ENCODE measurements at regions not wholly inside any gene's neighbourhood (a gene's known extent, or its start where the extent isn't known, plus 50 kb on each side); places are given as distances from the start of the nearest gene placed in this dataset.

DNA sequence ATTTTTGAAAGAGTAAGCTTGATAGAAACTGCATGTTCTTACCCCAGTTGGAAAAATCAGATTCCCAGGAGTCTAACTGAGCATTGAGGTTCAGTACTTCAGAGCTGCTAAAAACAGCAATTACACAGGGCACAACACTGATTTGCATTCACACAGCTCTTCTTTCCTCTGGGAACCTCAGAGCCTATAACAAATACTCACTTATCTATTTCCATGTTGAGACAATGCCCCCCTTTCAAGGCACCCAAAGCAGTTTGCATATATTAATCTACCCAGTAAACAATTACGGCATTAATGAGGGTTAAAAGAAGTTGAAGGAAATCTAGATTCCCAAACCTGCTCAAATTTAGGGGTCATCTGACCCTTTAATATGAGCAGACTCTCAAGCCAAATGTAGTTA is 126.9 kb upstream of the SLC35F3 start:
- H2AFZ ChIP-seq (replicated peaks): no peak overlapping the region
- peaks cover 9% of the 10 kb centered on the region for H3K9me3 Mint-ChIP-seq
- DNase-seq (ENCODE audit: low spot score): no peak
- H3K36me3 Mint-ChIP-seq: no peaks in the 10 kb centered on the region
- H3K4me2 ChIP-seq: no peak overlapping the region
- no peak overlapping the region for H3K4me3 Mint-ChIP-seq
- H3K9me3 ChIP-seq (ENCODE audit: low read depth): peaks cover 12% of the 10 kb centered on the region
- no peak overlapping the region for H3K27ac Mint-ChIP-seq
- no peak overlapping the region for H3K27ac ChIP-seq
- peaks cover 6% of the 10 kb centered on the region for H3K27me3 Mint-ChIP-seq (ENCODE audit: insufficient read depth, low read depth)
- no peaks in the 10 kb centered on the region for H3K4me1 Mint-ChIP-seq
- TF ChIP-seq CTCF (IDR thresholded peaks at IDR 0.05) (no peak), EZH2phosphoT487 (IDR thresholded peaks at IDR 0.05) (no peak), EZH2 (IDR thresholded peaks at IDR 0.05) (no peak)
- H3K79me2 ChIP-seq (ENCODE audit: low read depth): no peaks in the 10 kb centered on the region
- H3K4me3 ChIP-seq: no peak overlapping the region
- no peaks in the 10 kb centered on the region for H3F3A ChIP-seq (ENCODE audit: low read depth)
- no peaks in the 10 kb centered on the region for H4K20me1 ChIP-seq (ENCODE audit: low read depth)
- no peaks in the 10 kb centered on the region for H3K27me3 ChIP-seq
- H3K4me1 ChIP-seq: no peaks in the 10 kb centered on the region
- no peak overlapping the region for H3K9ac ChIP-seq
- no peaks in the 10 kb centered on the region for H3K36me3 ChIP-seq

GRCh38 chr1:233780049-233780448 is 124.4 kb upstream of the SLC35F3 start:
- Histone ChIP-seq H3K79me2 (ENCODE audit: low read depth) (no peaks in the 10 kb centered on the region), H3K4me3 (no peak overlapping the region), H2AFZ (replicated peaks) (no peak overlapping the region), H3K36me3 (no peaks in the 10 kb centered on the region), H3K9me3 (ENCODE audit: low read depth) (peaks cover 8% of the 10 kb centered on the region), H3K4me2 (no peak overlapping the region), H3K27me3 (no peaks in the 10 kb centered on the region), H4K20me1 (ENCODE audit: low read depth) (no peaks in the 10 kb centered on the region), H3K27ac (no peak overlapping the region), H3F3A (ENCODE audit: low read depth) (no peaks in the 10 kb centered on the region), H3K9ac (no peak overlapping the region), H3K4me1 (no peaks in the 10 kb centered on the region)
- no peak overlapping the region for H3K27ac Mint-ChIP-seq
- no peaks in the 10 kb centered on the region for H3K36me3 Mint-ChIP-seq
- H3K4me1 Mint-ChIP-seq: no peaks in the 10 kb centered on the region
- H3K27me3 Mint-ChIP-seq (ENCODE audit: insufficient read depth, low read depth): peaks cover 4% of the 10 kb centered on the region
- TF ChIP-seq CTCF (IDR thresholded peaks at IDR 0.05) (no peak), EZH2 (IDR thresholded peaks at IDR 0.05) (no peak), EZH2phosphoT487 (IDR thresholded peaks at IDR 0.05) (no peak)
- H3K9me3 Mint-ChIP-seq: peaks cover 9% of the 10 kb centered on the region
- no peak for DNase-seq (ENCODE audit: low spot score)
- no peak overlapping the region for H3K4me3 Mint-ChIP-seq

DNA sequence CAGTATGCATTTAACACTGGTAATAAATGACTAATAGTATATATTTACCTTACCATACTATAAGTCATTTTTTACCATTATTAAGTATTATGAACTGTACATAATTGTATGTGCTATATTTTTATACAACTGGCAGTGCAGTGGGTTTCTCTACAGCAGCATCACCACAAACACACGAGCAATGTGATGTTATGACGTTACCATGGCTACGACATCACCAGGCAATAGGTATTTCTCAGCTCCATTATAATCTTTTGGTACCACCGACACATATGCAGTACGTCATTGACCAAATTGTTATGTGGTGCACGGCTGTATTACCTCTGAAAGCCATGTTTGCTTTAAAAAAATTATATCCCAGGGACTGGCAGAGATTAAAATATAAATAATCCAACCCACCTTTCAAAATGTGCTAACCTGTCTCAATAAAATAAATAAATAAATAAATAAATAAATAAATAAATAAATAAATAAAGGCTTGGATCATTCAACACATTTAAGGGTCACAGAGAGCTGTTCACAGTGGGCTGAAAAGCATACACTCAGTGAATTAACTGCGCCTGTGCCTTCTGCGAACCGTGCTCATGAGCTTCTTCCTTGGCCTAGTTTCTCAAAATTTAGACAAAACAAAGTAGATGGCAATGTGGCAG is 121.4 kb upstream of the SLC35F3 start:
- no peak overlapping the region for H3K4me3 Mint-ChIP-seq
- H3K9ac ChIP-seq: no peak overlapping the region
- H3K27me3 ChIP-seq: no peaks in the 10 kb centered on the region
- H3K4me2 ChIP-seq: no peak overlapping the region
- H4K20me1 ChIP-seq (ENCODE audit: low read depth): no peaks in the 10 kb centered on the region
- no peak overlapping the region for H2AFZ ChIP-seq (replicated peaks)
- no peaks in the 10 kb centered on the region for H3K36me3 Mint-ChIP-seq
- H3K27ac ChIP-seq: no peak overlapping the region
- H3K27ac Mint-ChIP-seq: no peak overlapping the region
- peaks cover 2% of the 10 kb centered on the region for H3K27me3 Mint-ChIP-seq (ENCODE audit: insufficient read depth, low read depth)
- no peak for DNase-seq (ENCODE audit: low spot score)
- H3K4me3 ChIP-seq: no peak overlapping the region
- TF ChIP-seq EZH2phosphoT487 (IDR thresholded peaks at IDR 0.05) (no peak), CTCF (IDR thresholded peaks at IDR 0.05) (no peak)
- no peaks in the 10 kb centered on the region for H3F3A ChIP-seq (ENCODE audit: low read depth)
- peaks cover 9% of the 10 kb centered on the region for H3K9me3 Mint-ChIP-seq
- no peaks in the 10 kb centered on the region for H3K36me3 ChIP-seq
- H3K9me3 ChIP-seq (ENCODE audit: low read depth): peaks cover 8% of the 10 kb centered on the region
- H3K4me1 Mint-ChIP-seq: no peaks in the 10 kb centered on the region
- H3K4me1 ChIP-seq: no peaks in the 10 kb centered on the region
- no peaks in the 10 kb centered on the region for H3K79me2 ChIP-seq (ENCODE audit: low read depth)

Measured in neural progenitor cell (in vitro differentiated cells).